ENCODE measurements at regions not wholly inside any gene's neighbourhood (a gene's known extent, or its start where the extent isn't known, plus 50 kb on each side); places are given as distances from the start of the nearest gene placed in this dataset.

- TF ChIP-seq CTCF (IDR thresholded peaks at IDR 0.05) = no peak
- no peak for TF ChIP-seq POLR2A (IDR thresholded peaks at IDR 0.05)
Measured at GRCh38 chr2:154924531-154924930, 226.0 kb downstream of the KCNJ3 start.

Data from right lobe of liver (tissue), 4 donors.